ENCODE measurements at regions not wholly inside any gene's neighbourhood (a gene's known extent, or its start where the extent isn't known, plus 50 kb on each side); places are given as distances from the start of the nearest gene placed in this dataset.

- Histone ChIP-seq H3K9ac (ENCODE audit: extremely low read depth, insufficient read length, low read length) (no peak overlapping the region), H2BK20ac (ENCODE audit: low read depth, low read length, poor library complexity, severe bottlenecking) (no peak overlapping the region), H3K27me3 (ENCODE audit: insufficient read depth, low read length) (no peaks in the 10 kb centered on the region), H3K23me2 (ENCODE audit: insufficient read length, low read depth, low read length, poor library complexity, severe bottlenecking) (no peaks in the 10 kb centered on the region), H4K20me1 (ENCODE audit: control insufficient read depth, insufficient read depth, insufficient read length) (no peaks in the 10 kb centered on the region), H3K4me1 (ENCODE audit: insufficient read depth, low read length) (0 out of 2 replicates have a peak, but pooled peaks cover 1% of the 10 kb centered on the region), H3K23ac (ENCODE audit: insufficient read length, low read depth, low read length) (no peak overlapping the region), H3K14ac (ENCODE audit: insufficient read depth, low read length) (no peak overlapping the region), H2BK5ac (ENCODE audit: insufficient read length, low read length) (no peak overlapping the region), H2BK12ac (ENCODE audit: insufficient read length, low read depth, low read length) (no peak overlapping the region), H3K9me3 (ENCODE audit: control insufficient read depth, low read depth, low read length) (no peaks in the 10 kb centered on the region), H3K79me1 (ENCODE audit: insufficient read depth, low read depth, low read length, poor library complexity, severe bottlenecking) (no peaks in the 10 kb centered on the region), H3K79me2 (ENCODE audit: insufficient read depth, low read length) (no peaks in the 10 kb centered on the region), H3K27ac (ENCODE audit: insufficient read length, low read depth, low read length) (no peak overlapping the region), H3K56ac (ENCODE audit: insufficient read length, low read depth, low read length) (no peak overlapping the region), H2BK15ac (ENCODE audit: low read depth, low read length) (no peak overlapping the region), H2AK5ac (ENCODE audit: insufficient read length, low read length) (no peak overlapping the region), H4K5ac (ENCODE audit: insufficient read length, low read depth, low read length) (no peak overlapping the region), H4K8ac (replicated peaks; ENCODE audit: insufficient read length, low read depth, low read length) (no peak overlapping the region), H3K18ac (ENCODE audit: insufficient read length, low read depth, low read length) (no peak overlapping the region), H3K4me2 (ENCODE audit: insufficient read depth, insufficient read length, low read length) (no peak overlapping the region), H2AFZ (ENCODE audit: low read length) (no peak overlapping the region), H3K4ac (ENCODE audit: low read depth, low read length) (no peak overlapping the region), H3T11ph (ENCODE audit: low read length) (no peak overlapping the region), H2BK120ac (ENCODE audit: low read depth, low read length, poor library complexity, severe bottlenecking) (no peak overlapping the region), H4K91ac (ENCODE audit: insufficient read length, low read depth, low read length) (no peak overlapping the region)
- H3K27ac Mint-ChIP-seq, result no peak overlapping the region
- H3K36me3 Mint-ChIP-seq (ENCODE audit: insufficient read depth in 1 of 3, low read depth in 3 of 3), result peaks cover 0 to 9% (median 0%) of the 10 kb centered on the region in 3 experiments; a peak in 2 of 7 replicates
- no CpG with 5 or more reads among the region's 3 CpGs for WGBS (ENCODE audit: extremely low coverage, insufficient read length, low lambda C conversion rate)
- no peak overlapping the region for H3K4me3 Mint-ChIP-seq
- H3K27me3 Mint-ChIP-seq (ENCODE audit: low read depth), result peaks cover 3% of the 10 kb centered on the region; the same call in 1 of the 2 replicates
- DNase-seq, result no peak
- peaks cover 7 to 11% of the 10 kb centered on the region in 2 experiments for H3K4me1 Mint-ChIP-seq
- no peak for TF ChIP-seq CTCF (conservative IDR thresholded peaks at IDR 0.05)
- H3K9me3 Mint-ChIP-seq, result peaks cover 2 to 6% of the 10 kb centered on the region in 2 experiments; a peak in 2 of 5 replicates
Observed at GRCh38 chr12:116403546-116403945, 126.1 kb upstream of the MED13L start.
